ENCODE measurements at regions not wholly inside any gene's neighbourhood (a gene's known extent, or its start where the extent isn't known, plus 50 kb on each side); places are given as distances from the start of the nearest gene placed in this dataset.

DNA sequence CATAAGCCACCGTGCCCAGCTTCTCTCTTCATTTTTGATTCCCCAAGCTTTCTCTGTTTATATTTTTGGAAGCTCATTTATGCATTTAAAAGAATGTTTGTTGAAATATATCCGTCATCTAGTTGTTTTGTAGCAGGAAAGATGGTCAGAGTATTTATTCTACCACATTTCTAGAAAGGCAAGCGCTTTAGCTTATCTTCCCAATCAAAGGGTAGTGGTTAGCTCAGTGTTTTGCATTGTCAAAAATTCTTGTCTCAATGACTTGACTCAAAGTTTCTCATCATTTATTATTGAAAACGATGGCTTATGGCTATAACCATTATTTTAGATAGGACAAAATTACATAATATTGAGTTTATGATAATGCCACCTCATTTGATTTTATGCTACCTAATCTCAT is 116.1 kb upstream of the ZP4 start:
- DNase-seq (ENCODE audit: low spot score), result no peak

DNA sequence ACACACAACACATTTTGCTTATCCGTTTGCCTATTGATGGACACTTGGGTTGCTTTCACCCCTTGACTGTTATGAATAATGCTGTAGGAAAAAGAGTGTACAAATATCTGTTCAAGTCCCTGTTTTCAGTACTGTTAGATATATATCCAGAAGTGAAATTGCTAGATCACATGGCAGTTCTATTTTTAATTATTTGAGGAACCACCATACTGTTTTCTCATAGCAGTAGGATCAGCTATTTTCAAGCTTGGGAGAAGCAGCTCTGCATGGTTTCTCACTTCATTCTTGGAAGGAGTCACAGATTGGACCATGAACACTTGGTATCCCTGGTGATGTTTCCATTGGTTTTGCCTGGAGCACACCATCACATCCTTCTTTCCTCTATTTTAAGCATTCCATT is 114.4 kb upstream of the ZP4 start:
- DNase-seq (ENCODE audit: low spot score), result no peak

DNA sequence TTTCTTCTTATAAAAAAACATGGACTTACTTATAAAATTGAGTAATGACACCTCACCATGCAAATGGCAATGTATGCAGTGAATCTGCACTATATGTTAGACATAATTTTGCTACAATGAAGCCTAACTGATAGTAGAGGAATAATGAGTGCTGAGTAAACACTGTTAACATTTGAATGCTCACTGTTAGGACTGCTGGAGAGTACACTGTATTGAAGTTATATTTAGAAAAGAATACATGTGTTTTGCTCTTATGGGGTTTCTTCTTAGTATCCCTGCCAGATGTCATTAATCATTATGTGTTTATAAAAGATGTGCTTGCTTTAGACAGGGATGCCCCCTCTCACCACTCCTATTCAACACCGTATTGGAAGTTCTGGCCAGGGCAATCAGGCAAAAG is 111.1 kb upstream of the ZP4 start:
- no peak for DNase-seq (ENCODE audit: low spot score)

DNA sequence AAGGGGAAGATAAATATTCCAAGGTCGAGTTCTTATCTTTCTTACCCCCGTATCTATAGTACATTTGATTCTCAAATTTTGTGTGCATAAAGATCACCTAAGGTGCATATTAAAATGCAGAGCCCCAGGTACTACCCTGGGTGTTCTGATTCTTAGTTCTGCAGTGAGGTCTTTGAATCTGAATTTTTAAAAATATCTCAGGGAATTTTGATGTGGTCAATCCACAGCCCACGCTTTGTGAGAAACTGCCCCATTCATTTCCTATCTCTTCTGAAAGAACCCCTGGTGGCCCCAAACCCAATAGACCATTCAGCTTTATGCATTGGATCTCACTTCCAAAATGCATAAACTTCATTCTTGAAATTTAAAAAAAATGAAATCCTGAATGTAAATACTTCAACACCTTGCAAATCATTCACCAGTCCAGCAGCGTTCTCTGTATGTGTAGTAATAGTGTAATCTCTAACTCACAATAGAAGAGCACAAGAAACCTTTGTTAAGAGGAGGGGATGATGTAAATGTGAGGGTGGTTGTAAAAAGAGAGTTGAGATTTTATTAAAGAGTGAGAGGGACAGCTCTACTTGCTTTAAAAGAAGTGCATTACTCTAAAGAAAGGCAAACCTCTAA is 108.8 kb upstream of the ZP4 start:
- no peak for DNase-seq (ENCODE audit: low spot score)

DNA sequence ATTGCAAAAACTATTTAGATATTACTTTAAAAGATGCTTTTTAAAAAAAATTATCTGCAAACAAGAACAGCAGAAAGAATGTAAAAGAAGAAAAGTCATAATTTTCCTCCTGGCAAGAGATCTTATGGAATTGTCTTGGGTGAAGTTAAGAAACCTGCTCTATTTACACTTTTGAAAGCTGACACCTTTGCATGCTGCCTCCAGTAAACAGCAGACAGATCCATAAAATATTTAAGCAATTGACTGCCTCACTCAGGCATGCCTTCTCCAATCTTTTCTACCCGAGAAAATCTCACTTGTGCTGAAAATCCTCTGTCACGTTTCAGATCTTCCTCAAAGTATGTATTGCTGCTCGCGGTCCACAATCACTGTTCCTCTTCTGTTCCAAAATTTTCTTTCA is 107.9 kb upstream of the ZP4 start:
- DNase-seq (ENCODE audit: low spot score), result no peak

DNA sequence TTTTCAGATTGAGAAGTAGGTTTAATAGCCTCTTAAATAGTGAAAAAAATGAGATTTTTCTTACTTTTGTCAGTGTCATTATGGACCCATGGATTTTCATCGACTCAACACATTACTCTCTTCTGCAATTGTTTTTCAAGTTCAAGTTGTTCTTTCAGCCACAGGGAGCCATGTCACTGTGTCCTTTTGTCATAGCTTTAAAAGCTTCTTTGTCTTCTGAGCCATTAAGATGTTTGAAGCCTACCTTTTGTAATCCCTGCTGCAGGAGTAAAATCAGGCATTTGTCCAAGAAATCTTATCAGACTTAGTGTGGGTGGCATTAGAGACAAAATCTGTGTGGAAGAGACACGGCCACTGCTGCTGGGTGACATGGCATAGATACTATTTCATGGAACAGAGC is 92.8 kb upstream of the ZP4 start:
- DNase-seq (ENCODE audit: low spot score), result no peak

DNA sequence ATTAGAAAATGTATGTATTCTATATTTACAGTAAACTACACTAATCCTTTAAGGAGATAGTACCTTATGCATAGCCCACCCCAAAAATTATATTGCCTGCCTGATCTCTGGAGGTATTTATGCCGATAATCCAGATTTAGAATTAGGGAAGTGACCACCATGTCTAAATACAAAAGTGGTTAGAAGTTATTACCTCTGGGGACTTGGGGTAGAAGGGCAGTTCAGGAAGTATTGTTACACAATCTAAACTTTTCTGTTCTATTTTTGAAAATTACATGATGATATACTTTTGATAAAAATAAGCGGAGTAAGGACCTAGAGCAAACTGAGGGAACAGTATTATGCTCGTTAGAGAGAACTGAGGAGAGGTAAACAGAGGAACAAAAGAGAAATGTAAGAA is 90.5 kb upstream of the ZP4 start:
- DNase-seq (ENCODE audit: low spot score), result no peak

DNA sequence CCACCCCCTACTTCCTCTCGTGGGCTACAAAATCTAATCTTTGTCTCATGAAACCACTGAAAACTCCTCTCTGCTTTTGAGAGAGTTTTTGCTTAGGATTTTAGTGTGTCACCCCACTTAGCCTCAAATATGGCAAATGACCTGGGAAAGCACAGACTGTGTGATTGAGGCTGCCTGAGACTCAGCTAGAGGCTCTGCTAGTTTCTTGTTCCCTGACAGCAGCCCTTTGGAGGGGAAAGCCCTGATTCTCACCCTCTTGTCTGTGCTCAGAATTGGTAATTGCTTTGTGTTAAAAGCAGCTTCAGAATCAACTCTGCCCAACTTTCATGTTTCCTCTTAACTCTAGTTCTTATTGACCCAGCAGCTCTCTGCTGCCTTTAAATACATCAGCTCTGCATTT is 85.6 kb upstream of the ZP4 start:
- DNase-seq (ENCODE audit: low spot score), result no peak

DNA sequence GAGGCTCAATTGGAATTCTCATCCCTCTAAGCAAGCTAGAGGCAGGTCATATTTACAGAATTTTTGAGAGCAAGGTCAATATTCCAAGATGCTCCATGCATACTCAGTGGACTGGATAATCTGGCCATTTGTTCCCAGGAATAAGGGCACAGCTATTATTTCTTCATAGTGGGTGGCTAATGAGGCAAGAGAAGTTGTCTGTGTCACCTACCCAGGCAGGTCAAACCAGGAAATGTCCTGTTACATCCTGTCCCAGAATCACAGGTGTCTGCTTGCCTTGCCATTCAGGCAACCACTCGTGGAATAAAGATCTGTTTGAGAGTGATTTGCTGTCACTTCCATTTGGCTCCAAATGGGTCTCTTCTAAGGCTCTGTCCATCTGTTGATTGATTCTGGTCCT is 85.2 kb upstream of the ZP4 start:
- no peak for DNase-seq (ENCODE audit: low spot score)

DNA sequence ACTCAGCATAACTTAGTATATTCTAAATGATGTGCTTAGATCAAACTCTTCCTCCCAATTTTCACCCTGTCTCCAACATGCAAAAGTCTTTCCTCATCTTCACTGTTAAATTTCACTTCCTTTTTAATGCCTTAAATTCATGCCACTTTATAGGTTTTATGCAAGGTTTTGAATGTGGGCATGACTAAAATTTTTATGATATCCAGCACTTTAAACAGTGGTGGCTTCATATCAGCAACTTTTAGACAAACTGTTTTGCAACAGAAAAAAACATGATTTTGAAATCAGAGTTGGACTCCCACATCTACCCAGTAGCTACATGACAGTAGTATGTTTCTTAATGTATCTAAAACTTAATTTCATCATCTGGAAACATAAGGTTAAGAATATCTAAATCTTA is 84.7 kb upstream of the ZP4 start:
- no peak for DNase-seq (ENCODE audit: low spot score)

DNA sequence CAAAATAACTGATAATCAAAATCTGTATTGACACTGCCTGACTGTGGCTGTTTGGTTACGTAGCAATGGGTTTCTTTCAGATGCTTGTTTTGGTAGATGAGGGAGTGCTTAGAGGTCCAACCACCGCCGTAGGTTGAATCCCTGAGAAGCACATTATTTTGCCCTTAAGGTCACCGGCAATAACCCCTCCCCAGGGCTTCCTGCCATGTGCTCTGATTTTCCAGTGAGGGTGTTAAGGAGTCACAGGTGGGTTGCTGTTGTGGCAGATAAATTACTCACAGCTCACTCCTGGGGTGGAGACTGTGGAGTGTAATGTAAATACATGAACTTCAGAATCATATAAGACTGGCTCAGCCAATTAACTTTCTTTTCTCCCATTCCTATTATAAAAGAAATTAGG is 81.5 kb upstream of the ZP4 start:
- no peak for DNase-seq (ENCODE audit: low spot score)

DNA sequence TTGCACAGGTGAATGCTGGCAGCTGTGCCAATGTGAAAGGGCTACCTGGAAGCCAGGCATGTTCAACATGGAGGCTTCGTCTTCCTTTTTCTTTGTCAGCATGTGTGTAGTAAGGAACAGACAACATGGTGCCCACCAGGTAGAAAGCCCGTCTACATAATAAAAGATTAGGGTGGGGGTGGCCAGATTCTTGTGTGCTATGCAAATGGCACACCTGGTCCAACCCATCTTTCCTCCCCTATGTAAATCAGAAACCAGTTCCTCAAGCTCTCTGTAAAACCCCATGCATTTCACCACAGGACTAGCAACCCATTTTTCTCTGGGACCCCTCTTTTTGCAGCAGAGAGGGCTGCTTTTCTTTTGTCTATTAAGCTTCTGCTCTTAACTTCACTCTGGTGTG is 72.3 kb upstream of the ZP4 start:
- DNase-seq (ENCODE audit: low spot score), result no peak

DNA sequence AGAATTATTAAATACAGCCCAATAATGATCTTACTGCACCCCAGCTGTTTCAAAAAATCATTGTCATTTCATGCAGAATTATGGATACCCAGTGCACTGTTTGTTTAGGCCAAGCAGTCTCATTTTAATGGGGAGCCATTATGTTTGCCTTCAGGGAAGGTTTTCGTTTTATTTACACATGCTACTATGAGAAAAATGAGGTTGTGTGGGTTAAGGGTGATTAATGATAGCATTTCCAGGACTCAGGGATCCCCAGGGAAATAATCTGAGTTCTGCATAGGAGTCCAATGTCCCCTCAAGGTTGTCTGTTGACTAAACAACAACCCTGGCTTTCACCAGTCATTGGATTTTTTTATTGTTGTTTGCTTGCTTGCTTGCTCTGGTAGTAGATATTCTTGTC is 71.0 kb upstream of the ZP4 start:
- no peak for DNase-seq (ENCODE audit: low spot score)

DNA sequence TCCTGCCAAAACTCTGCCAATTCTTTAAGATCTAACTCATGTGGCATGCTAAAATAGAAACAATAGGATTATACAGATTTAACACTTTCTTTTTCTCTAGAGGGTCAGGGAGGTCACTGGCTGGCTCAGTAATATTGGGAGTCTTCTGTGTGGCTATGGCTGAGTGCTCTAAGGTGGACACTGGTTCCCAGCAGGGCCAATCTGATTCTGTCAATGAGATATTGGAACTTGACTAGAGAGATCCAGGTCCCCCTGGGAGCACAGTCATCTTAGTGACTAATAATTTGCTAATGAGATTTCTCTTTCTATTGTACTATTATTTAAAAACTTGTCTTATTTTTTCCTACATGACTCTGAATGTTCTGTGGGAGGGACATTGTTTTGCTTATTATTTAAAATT is 69.1 kb upstream of the ZP4 start:
- DNase-seq (ENCODE audit: low spot score), result no peak

DNA sequence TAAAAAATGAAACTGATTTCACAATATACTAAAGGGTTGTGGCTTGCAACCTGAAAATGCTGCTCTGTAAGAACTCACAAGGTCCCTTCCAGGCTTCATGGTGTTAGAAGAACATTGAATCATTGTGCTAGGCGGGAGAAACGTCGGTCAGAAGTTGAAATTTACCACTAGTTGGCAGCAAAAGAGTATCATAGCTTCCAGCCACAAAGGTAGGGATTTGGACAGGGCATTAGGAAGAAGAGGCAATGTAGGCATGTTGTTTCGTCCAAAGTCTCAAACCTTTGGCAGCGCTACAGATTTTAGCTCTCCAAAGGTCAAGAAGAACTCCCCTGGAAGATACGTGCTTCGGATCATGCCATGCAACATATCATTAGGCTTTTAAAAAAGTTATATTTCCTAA is 62.5 kb upstream of the ZP4 start:
- DNase-seq (ENCODE audit: low spot score), result no peak

Data from mucosa of gallbladder (tissue), 1 donor.